Neural progenitor cell (in vitro differentiated cells): ENCODE measurements at regions not wholly inside any gene's neighbourhood (a gene's known extent, or its start where the extent isn't known, plus 50 kb on each side); places are given as distances from the start of the nearest gene placed in this dataset.

Experiments used
- DNase-seq: peaks from one replicate; pipeline ENCODE4 v3.0.0-alpha.2; 2016; ENCODE audit warnings: low spot score
- H2AFZ ChIP-seq: fragments of 200-600 bp; sonication (generic); replicated peaks from 2 replicates; pipeline ENCODE4 v1.6.1; 2016; ENCODE audit warnings: antibody characterized with exemption
- H3F3A ChIP-seq: fragments of 200-600 bp; sonication (generic); 2 replicates; pipeline ENCODE4 v1.6.1; 2016; ENCODE audit warnings: antibody characterized with exemption, low read depth
- H3K27ac ChIP-seq: fragments of 200-600 bp; sonication (generic); 2 replicates; pipeline ENCODE4 v1.5.1; 2016; ENCODE audit warnings: mild to moderate bottlenecking
- H3K27me3 ChIP-seq: fragments of 200-600 bp; sonication (generic); 2 replicates; pipeline ENCODE4 v1.6.1; 2016; ENCODE audit warnings: mild to moderate bottlenecking, moderate library complexity
- H3K36me3 ChIP-seq: fragments of 200-600 bp; sonication (generic); 2 replicates; pipeline ENCODE4 v1.5.1; 2016
- H3K4me1 ChIP-seq: fragments of 200-600 bp; sonication (generic); 2 replicates; pipeline ENCODE4 v1.6.1; 2016; ENCODE audit warnings: mixed run types
- H3K4me2 ChIP-seq: fragments of 200-600 bp; sonication (generic); 2 replicates; pipeline ENCODE4 v1.6.1; 2016
- H3K4me3 ChIP-seq: fragments of 200-600 bp; sonication (generic); 2 replicates; pipeline ENCODE4 v1.5.1; 2016
- H3K79me2 ChIP-seq: fragments of 200-600 bp; sonication (generic); 2 replicates; pipeline ENCODE4 v1.6.1; 2016; ENCODE audit warnings: low read depth
- H3K9ac ChIP-seq: fragments of 200-600 bp; sonication (generic); 2 replicates; pipeline ENCODE4 v1.6.1; 2016
- H3K9me3 ChIP-seq: fragments of 200-600 bp; sonication (generic); 2 replicates; pipeline ENCODE4 v1.5.1; 2016; ENCODE audit warnings: low read depth
- H4K20me1 ChIP-seq: fragments of 200-600 bp; sonication (generic); 2 replicates; pipeline ENCODE4 v1.6.1; 2016; ENCODE audit warnings: low read depth
- H3K27ac Mint-ChIP-seq: 3 replicates; pipeline ENCODE4 v1.8.0; 2021; ENCODE audit warnings: mixed read lengths
- H3K27me3 Mint-ChIP-seq: 2 replicates; pipeline ENCODE4 v1.8.0; 2022; ENCODE audit warnings: low read depth, mild to moderate bottlenecking, inconsistent platforms, moderate library complexity, mixed read lengths; ENCODE audit not compliant: insufficient read depth
- H3K36me3 Mint-ChIP-seq: 3 replicates; pipeline ENCODE4 v1.8.0; 2021; ENCODE audit warnings: mixed read lengths
- H3K4me1 Mint-ChIP-seq: 3 replicates; pipeline ENCODE4 v1.8.0; 2021; ENCODE audit warnings: mixed read lengths
- H3K4me3 Mint-ChIP-seq: 3 replicates; pipeline ENCODE4 v1.8.0; 2021; ENCODE audit warnings: mild to moderate bottlenecking, moderate library complexity, mixed read lengths
- H3K9me3 Mint-ChIP-seq: 3 replicates; pipeline ENCODE4 v1.8.0; 2020; ENCODE audit warnings: mixed read lengths
- CTCF ChIP-seq: fragments of 200-600 bp; sonication (generic); IDR thresholded peaks from 2 replicates; pipeline ENCODE4 v1.5.1; 2017; ENCODE audit warnings: antibody characterized with exemption, mild to moderate bottlenecking
- EZH2 ChIP-seq: fragments of 200-600 bp; sonication (generic); IDR thresholded peaks from 2 replicates; pipeline ENCODE4 v1.6.1; 2017; ENCODE audit warnings: antibody characterized with exemption, mild to moderate bottlenecking, moderate library complexity
- EZH2phosphoT487 ChIP-seq: fragments of 200-600 bp; sonication (generic); IDR thresholded peaks from 2 replicates; pipeline ENCODE4 v1.6.1; 2017; ENCODE audit warnings: antibody characterized with exemption

- no peak for TF ChIP-seq CTCF
- TF ChIP-seq EZH2, result no peak
- TF ChIP-seq EZH2phosphoT487, result no peak
- no peak overlapping the region for H2AFZ ChIP-seq
- no peak overlapping the region for H3K27ac Mint-ChIP-seq
- peaks cover 12% of the 10 kb centered on the region for H3K9me3 ChIP-seq
- H4K20me1 ChIP-seq, result no peaks in the 10 kb centered on the region
- H3K27me3 Mint-ChIP-seq, result no peaks in the 10 kb centered on the region
- H3K36me3 Mint-ChIP-seq, result no peaks in the 10 kb centered on the region
- H3K27me3 ChIP-seq, result no peaks in the 10 kb centered on the region
- H3K9ac ChIP-seq, result no peak overlapping the region
- no peak for DNase-seq
- no peaks in the 10 kb centered on the region for H3K4me1 Mint-ChIP-seq
- no peaks in the 10 kb centered on the region for H3K9me3 Mint-ChIP-seq
- no peak overlapping the region for H3K27ac ChIP-seq
- H3K4me3 ChIP-seq, result no peak overlapping the region
- no peaks in the 10 kb centered on the region for H3F3A ChIP-seq
- no peak overlapping the region for H3K4me3 Mint-ChIP-seq
- H3K79me2 ChIP-seq, result no peaks in the 10 kb centered on the region
- no peak overlapping the region for H3K4me2 ChIP-seq
- H3K4me1 ChIP-seq, result no peaks in the 10 kb centered on the region
- no peaks in the 10 kb centered on the region for H3K36me3 ChIP-seq
These were observed 1745.3 kb downstream of the MRPL39 start for GRCh38 chr21:23861911-23862504.

GRCh38 chr21:23858878-23859277, 1748.4 kb downstream of the MRPL39 start:
- Histone ChIP-seq H3K79me2 (no peaks in the 10 kb centered on the region), H3K9ac (no peak overlapping the region), H3K4me3 (no peak overlapping the region), H2AFZ (no peak overlapping the region), H3K27me3 (no peaks in the 10 kb centered on the region), H3K4me2 (no peak overlapping the region), H3K4me1 (no peaks in the 10 kb centered on the region), H3K36me3 (no peaks in the 10 kb centered on the region), H4K20me1 (no peaks in the 10 kb centered on the region), H3F3A (no peaks in the 10 kb centered on the region), H3K27ac (no peak overlapping the region), H3K9me3 (peaks cover 7% of the 10 kb centered on the region)
- no peak for DNase-seq
- H3K27ac Mint-ChIP-seq, result no peak overlapping the region
- TF ChIP-seq EZH2phosphoT487 (no peak), EZH2 (no peak), CTCF (no peak)
- no peaks in the 10 kb centered on the region for H3K36me3 Mint-ChIP-seq
- H3K27me3 Mint-ChIP-seq, result no peaks in the 10 kb centered on the region
- H3K9me3 Mint-ChIP-seq, result no peaks in the 10 kb centered on the region
- H3K4me3 Mint-ChIP-seq, result no peak overlapping the region
- H3K4me1 Mint-ChIP-seq, result no peaks in the 10 kb centered on the region

- Histone ChIP-seq H3K4me2 (no peak overlapping the region), H3K9me3 (peaks cover 11% of the 10 kb centered on the region), H3K79me2 (no peaks in the 10 kb centered on the region), H3F3A (no peaks in the 10 kb centered on the region), H3K27me3 (no peaks in the 10 kb centered on the region), H4K20me1 (no peaks in the 10 kb centered on the region), H3K4me1 (no peaks in the 10 kb centered on the region), H3K9ac (no peak overlapping the region), H2AFZ (no peak overlapping the region), H3K36me3 (no peaks in the 10 kb centered on the region), H3K27ac (no peak overlapping the region), H3K4me3 (no peak overlapping the region)
- Mint-ChIP-seq H3K27me3 (no peaks in the 10 kb centered on the region), H3K4me1 (no peaks in the 10 kb centered on the region), H3K27ac (no peak overlapping the region), H3K4me3 (no peak overlapping the region), H3K9me3 (no peaks in the 10 kb centered on the region), H3K36me3 (no peaks in the 10 kb centered on the region)
- TF ChIP-seq CTCF (peak; percentile 32), EZH2 (no peak), EZH2phosphoT487 (no peak)
- no peak for DNase-seq
These were observed 1753.4 kb downstream of the MRPL39 start for GRCh38 chr21:23853796-23854379.
